KMS-11 (cell line): ENCODE measurements at regions not wholly inside any gene's neighbourhood (a gene's known extent, or its start where the extent isn't known, plus 50 kb on each side); places are given as distances from the start of the nearest gene placed in this dataset.

ENCODE experiments used
- H2AFZ ChIP-seq: fragments of 200-600 bp; sonication (generic); 2 replicates; pipeline ENCODE4 v1.6.1; 2016; ENCODE audit warnings: antibody characterized with exemption, mixed run types, low read depth
- H3K27ac ChIP-seq: fragments of 200-600 bp; sonication (generic); 2 replicates; pipeline ENCODE4 v1.6.1; 2016; ENCODE audit warnings: mild to moderate bottlenecking, mixed run types
- H3K27me3 ChIP-seq: fragments of 200-600 bp; sonication (generic); 2 replicates; pipeline ENCODE4 v1.6.1; 2017; ENCODE audit warnings: mild to moderate bottlenecking, low read depth, mixed run types, moderate library complexity; ENCODE audit not compliant: insufficient read depth
- H3K36me3 ChIP-seq: fragments of 200-600 bp; sonication (generic); 2 replicates; pipeline ENCODE4 v1.6.1; 2017; ENCODE audit warnings: mild to moderate bottlenecking, mixed run types; ENCODE audit not compliant: insufficient read depth
- H3K4me1 ChIP-seq: fragments of 200-600 bp; sonication (generic); 2 replicates; pipeline ENCODE4 v1.6.1; 2016; ENCODE audit warnings: mild to moderate bottlenecking, low read depth, mixed run types; ENCODE audit not compliant: poor library complexity, severe bottlenecking
- H3K4me2 ChIP-seq: fragments of 200-600 bp; sonication (generic); 2 replicates; pipeline ENCODE4 v1.7.0; 2016; ENCODE audit warnings: mild to moderate bottlenecking, mixed run types
- H3K4me3 ChIP-seq: fragments of 200-600 bp; sonication (generic); IDR thresholded peaks from 2 replicates; pipeline ENCODE4 v1.6.1; 2017; ENCODE audit warnings: low read depth, low read length, mixed read lengths; ENCODE audit not compliant: insufficient read depth
- H3K79me2 ChIP-seq: fragments of 200-600 bp; sonication (generic); 2 replicates; pipeline ENCODE4 v1.6.1; 2016; ENCODE audit warnings: low read depth, mixed run types; ENCODE audit not compliant: insufficient read depth
- H3K9ac ChIP-seq: fragments of 200-600 bp; sonication (generic); 2 replicates; pipeline ENCODE4 v1.6.1; 2016; ENCODE audit warnings: mild to moderate bottlenecking, mixed run types
- H4K20me1 ChIP-seq: fragments of 200-600 bp; sonication (generic); 2 replicates; pipeline ENCODE4 v1.6.1; 2016; ENCODE audit warnings: mild to moderate bottlenecking, mixed run types; ENCODE audit not compliant: insufficient read depth
- CTCF ChIP-seq: fragments of 200-600 bp; sonication (generic); conservative IDR thresholded peaks from 2 replicates; pipeline ENCODE4 v1.6.1; 2017; ENCODE audit warnings: low read depth, mild to moderate bottlenecking, antibody characterized with exemption, low read length, moderate library complexity, mixed read lengths

- Histone ChIP-seq H2AFZ (no peak overlapping the region), H3K4me2 (no peak overlapping the region), H3K4me1 (no peaks in the 10 kb centered on the region), H3K27ac (no peak overlapping the region), H3K36me3 (no peaks in the 10 kb centered on the region), H3K79me2 (no peaks in the 10 kb centered on the region), H4K20me1 (no peaks in the 10 kb centered on the region), H3K9ac (no peak overlapping the region), H3K27me3 (peaks cover 3% of the 10 kb centered on the region; the same call in 1 of the 2 replicates), H3K4me3 (no peak overlapping the region)
- no peak for TF ChIP-seq CTCF
Observed at GRCh38 chr22:27420817-27421361, 380.7 kb downstream of the MN1 start.

- peaks cover 3% of the 10 kb centered on the region; the same call in 1 of the 2 replicates for H3K27me3 ChIP-seq
- no peak overlapping the region for H3K4me2 ChIP-seq
- H3K79me2 ChIP-seq: no peaks in the 10 kb centered on the region
Observed at GRCh38 chr22:27422442-27422841, 379.1 kb downstream of the MN1 start.

DNA sequence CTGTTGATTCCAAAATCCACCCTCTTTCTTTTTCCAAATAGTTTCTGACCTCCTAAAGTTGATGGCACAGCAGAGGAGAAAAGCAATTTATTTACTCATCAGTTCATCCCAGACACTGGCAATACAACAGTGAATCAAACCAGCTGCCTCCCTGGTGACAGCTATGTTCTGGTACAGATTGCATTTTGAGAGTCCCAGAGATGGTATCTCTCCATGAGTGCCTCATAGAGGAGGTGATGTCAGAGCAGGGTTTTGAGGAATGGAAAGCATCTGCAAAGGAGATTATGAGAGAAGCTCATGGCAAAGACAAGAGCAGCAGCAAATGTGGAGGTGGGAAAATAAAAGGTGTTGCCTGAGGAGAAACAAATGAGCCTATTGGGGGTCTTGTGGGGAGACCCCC is 377.2 kb downstream of the MN1 start:
- TF ChIP-seq CTCF: no peak
- Histone ChIP-seq H2AFZ (no peak overlapping the region), H3K9ac (no peak overlapping the region), H3K4me2 (no peak overlapping the region), H3K27ac (no peak overlapping the region), H4K20me1 (no peaks in the 10 kb centered on the region), H3K79me2 (no peaks in the 10 kb centered on the region), H3K4me1 (no peaks in the 10 kb centered on the region), H3K4me3 (no peak overlapping the region), H3K36me3 (no peaks in the 10 kb centered on the region), H3K27me3 (peaks cover 3% of the 10 kb centered on the region; the same call in 1 of the 2 replicates)

More at GRCh38 chr22:27422442-27422841, 379.1 kb downstream of the MN1 start:
- H3K9ac ChIP-seq: no peak overlapping the region
- no peaks in the 10 kb centered on the region for H3K36me3 ChIP-seq
- no peak overlapping the region for H3K4me3 ChIP-seq
- TF ChIP-seq CTCF: no peak
- no peaks in the 10 kb centered on the region for H4K20me1 ChIP-seq
- no peaks in the 10 kb centered on the region for H3K4me1 ChIP-seq
- H3K27ac ChIP-seq: no peak overlapping the region
- H2AFZ ChIP-seq: no peak overlapping the region

GRCh38 chr22:27429476-27429875 is 372.1 kb downstream of the MN1 start:
- no peak for TF ChIP-seq CTCF
- H3K27me3 ChIP-seq: peaks cover 5% of the 10 kb centered on the region; the same call in 1 of the 2 replicates

More at GRCh38 chr22:27429476-27429875, 372.1 kb downstream of the MN1 start:
- no peak overlapping the region for H3K9ac ChIP-seq
- no peak overlapping the region for H3K4me3 ChIP-seq
- no peaks in the 10 kb centered on the region for H4K20me1 ChIP-seq
- no peaks in the 10 kb centered on the region for H3K36me3 ChIP-seq
- H3K27ac ChIP-seq: no peak overlapping the region
- no peak overlapping the region for H2AFZ ChIP-seq
- no peak overlapping the region for H3K4me2 ChIP-seq
- no peaks in the 10 kb centered on the region for H3K4me1 ChIP-seq
- no peaks in the 10 kb centered on the region for H3K79me2 ChIP-seq
